ENCODE measurements at regions not wholly inside any gene's neighbourhood (a gene's known extent, or its start where the extent isn't known, plus 50 kb on each side); places are given as distances from the start of the nearest gene placed in this dataset.

- no peaks in the 10 kb centered on the region for H3K79me2 ChIP-seq (ENCODE audit: insufficient read depth, low read length)
- no peaks in the 10 kb centered on the region for H4K20me1 ChIP-seq (ENCODE audit: insufficient read depth, low read length, poor library complexity, severe bottlenecking)
- H3K9ac ChIP-seq (ENCODE audit: low read depth, low read length, poor library complexity, severe bottlenecking) = no peak overlapping the region
- H3F3A ChIP-seq (ENCODE audit: low read depth) = no peaks in the 10 kb centered on the region
- H3K4me3 ChIP-seq (ENCODE audit: low read length, poor library complexity, severe bottlenecking) = no peak overlapping the region
- no peak overlapping the region for H3K4me2 ChIP-seq (ENCODE audit: low read depth, low read length, poor library complexity, severe bottlenecking)
- H3K27me3 ChIP-seq (ENCODE audit: insufficient read depth, low read length, poor library complexity, severe bottlenecking) = no peaks in the 10 kb centered on the region
- H3K36me3 ChIP-seq (ENCODE audit: insufficient read depth, low read length) = no peaks in the 10 kb centered on the region
- TF ChIP-seq CTCF (conservative IDR thresholded peaks at IDR 0.05; ENCODE audit: low read length) (no peak), EZH2phosphoT487 (IDR thresholded peaks at IDR 0.05; ENCODE audit: borderline replicate concordance) (no peak)
- H2AFZ ChIP-seq (ENCODE audit: low read length) = no peak overlapping the region
- H3K4me1 ChIP-seq (ENCODE audit: insufficient read depth, low read length, poor library complexity, severe bottlenecking) = no peaks in the 10 kb centered on the region
- H3K9me3 ChIP-seq (ENCODE audit: insufficient read depth, low read depth, low read length) = no peaks in the 10 kb centered on the region
- no peaks in the 10 kb centered on the region for H3K9me2 ChIP-seq (replicated peaks; ENCODE audit: low read depth, low read length)
Measured at GRCh38 chr1:209522826-209523225, 60.7 kb upstream of the CAMK1G start.

- H3K79me2 ChIP-seq (ENCODE audit: insufficient read depth, low read length) = no peaks in the 10 kb centered on the region
- no peaks in the 10 kb centered on the region for H3K4me1 ChIP-seq (ENCODE audit: insufficient read depth, low read length, poor library complexity, severe bottlenecking)
- no peaks in the 10 kb centered on the region for H3K9me2 ChIP-seq (replicated peaks; ENCODE audit: low read depth, low read length)
- no peak overlapping the region for H3K4me3 ChIP-seq (ENCODE audit: low read length, poor library complexity, severe bottlenecking)
- no peak overlapping the region for H3K4me2 ChIP-seq (ENCODE audit: low read depth, low read length, poor library complexity, severe bottlenecking)
- H3K27me3 ChIP-seq (ENCODE audit: insufficient read depth, low read length, poor library complexity, severe bottlenecking) = no peaks in the 10 kb centered on the region
- no peak overlapping the region for H3K9ac ChIP-seq (ENCODE audit: low read depth, low read length, poor library complexity, severe bottlenecking)
- H4K20me1 ChIP-seq (ENCODE audit: insufficient read depth, low read length, poor library complexity, severe bottlenecking) = no peaks in the 10 kb centered on the region
- TF ChIP-seq EZH2phosphoT487 (IDR thresholded peaks at IDR 0.05; ENCODE audit: borderline replicate concordance) (no peak), CTCF (conservative IDR thresholded peaks at IDR 0.05; ENCODE audit: low read length) (no peak)
- H3K9me3 ChIP-seq (ENCODE audit: insufficient read depth, low read depth, low read length) = no peaks in the 10 kb centered on the region
- H3F3A ChIP-seq (ENCODE audit: low read depth) = no peaks in the 10 kb centered on the region
- no peaks in the 10 kb centered on the region for H3K36me3 ChIP-seq (ENCODE audit: insufficient read depth, low read length)
- no peak overlapping the region for H2AFZ ChIP-seq (ENCODE audit: low read length)
Measured at GRCh38 chr1:209526137-209526536, 57.4 kb upstream of the CAMK1G start.

- Histone ChIP-seq H3K36me3 (ENCODE audit: insufficient read depth, low read length) (no peaks in the 10 kb centered on the region), H3K27me3 (ENCODE audit: insufficient read depth, low read length, poor library complexity, severe bottlenecking) (no peaks in the 10 kb centered on the region), H3F3A (ENCODE audit: low read depth) (no peaks in the 10 kb centered on the region), H4K20me1 (ENCODE audit: insufficient read depth, low read length, poor library complexity, severe bottlenecking) (no peaks in the 10 kb centered on the region), H3K4me3 (ENCODE audit: low read length, poor library complexity, severe bottlenecking) (no peak overlapping the region), H2AFZ (ENCODE audit: low read length) (no peak overlapping the region), H3K9me2 (replicated peaks; ENCODE audit: low read depth, low read length) (no peaks in the 10 kb centered on the region), H3K9me3 (ENCODE audit: insufficient read depth, low read depth, low read length) (no peaks in the 10 kb centered on the region), H3K4me1 (ENCODE audit: insufficient read depth, low read length, poor library complexity, severe bottlenecking) (no peaks in the 10 kb centered on the region), H3K79me2 (ENCODE audit: insufficient read depth, low read length) (no peaks in the 10 kb centered on the region), H3K9ac (ENCODE audit: low read depth, low read length, poor library complexity, severe bottlenecking) (no peak overlapping the region), H3K4me2 (ENCODE audit: low read depth, low read length, poor library complexity, severe bottlenecking) (no peak overlapping the region)
- TF ChIP-seq EZH2phosphoT487 (IDR thresholded peaks at IDR 0.05; ENCODE audit: borderline replicate concordance) = no peak
- no peak for TF ChIP-seq CTCF (conservative IDR thresholded peaks at IDR 0.05; ENCODE audit: low read length)
Measured at GRCh38 chr1:209527372-209527771, 56.1 kb upstream of the CAMK1G start.

All from Loucy (cell line).